CD4-positive, alpha-beta T cell treated with Interleukin-2 at 100 ng/mL for 4 hours (primary cell): ENCODE measurements at regions not wholly inside any gene's neighbourhood (a gene's known extent, or its start where the extent isn't known, plus 50 kb on each side); places are given as distances from the start of the nearest gene placed in this dataset.
"Not testable (repeated sequence)": the region's sequence is repeated elsewhere in the genome, so short reads cannot be mapped to it uniquely, and the experiment has no call there.

ENCODE experiments used
- DNase-seq: peaks from one replicate; pipeline ENCODE4 v3.0.0-alpha.2; 2020; ENCODE audit warnings: low spot score

DNA sequence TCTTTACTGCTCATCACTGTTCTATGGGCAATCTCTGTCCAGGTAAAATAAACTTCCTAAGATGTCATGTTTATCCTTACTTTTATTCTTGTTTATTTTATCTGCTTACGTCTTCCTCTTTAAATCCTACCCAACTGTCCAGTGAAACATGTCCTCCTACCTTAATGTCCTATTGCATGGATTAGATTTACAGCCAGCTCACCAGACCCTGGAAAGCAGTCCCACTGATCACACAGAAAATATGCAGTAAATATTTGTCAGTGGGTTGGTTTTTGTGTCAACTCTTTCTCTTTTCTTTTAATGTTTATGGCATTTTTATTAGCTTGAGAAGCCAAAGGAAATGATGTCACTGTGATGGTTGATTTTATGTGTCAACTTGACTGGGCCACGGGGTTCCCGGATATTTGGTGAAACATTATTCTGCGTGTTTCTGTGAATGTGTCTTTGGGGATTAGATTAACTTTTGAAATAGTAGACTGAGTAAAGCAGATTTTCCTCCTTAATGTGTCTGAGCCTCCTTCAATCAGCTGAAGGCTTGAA is 258.3 kb downstream of the SRGAP2C start:
- DNase-seq, result no peak

DNA sequence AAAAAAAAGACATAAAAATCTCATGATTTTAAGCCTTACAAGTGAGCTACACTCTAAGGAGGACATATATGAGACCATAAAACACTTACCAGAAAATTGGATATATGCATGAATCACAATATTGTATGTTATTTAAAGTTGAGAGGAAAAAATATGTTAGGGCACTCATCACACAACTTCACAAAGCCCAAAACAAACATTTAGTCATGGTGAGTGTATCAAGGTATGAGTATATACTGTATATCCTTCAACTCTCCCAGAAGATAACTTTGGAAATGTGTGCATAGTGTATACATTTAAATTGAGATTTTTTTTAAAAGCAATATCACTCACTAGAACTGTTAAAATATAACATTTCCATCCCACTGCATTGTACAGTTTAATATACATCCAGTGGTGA is 259.3 kb downstream of the SRGAP2C start:
- no peak for DNase-seq

DNA sequence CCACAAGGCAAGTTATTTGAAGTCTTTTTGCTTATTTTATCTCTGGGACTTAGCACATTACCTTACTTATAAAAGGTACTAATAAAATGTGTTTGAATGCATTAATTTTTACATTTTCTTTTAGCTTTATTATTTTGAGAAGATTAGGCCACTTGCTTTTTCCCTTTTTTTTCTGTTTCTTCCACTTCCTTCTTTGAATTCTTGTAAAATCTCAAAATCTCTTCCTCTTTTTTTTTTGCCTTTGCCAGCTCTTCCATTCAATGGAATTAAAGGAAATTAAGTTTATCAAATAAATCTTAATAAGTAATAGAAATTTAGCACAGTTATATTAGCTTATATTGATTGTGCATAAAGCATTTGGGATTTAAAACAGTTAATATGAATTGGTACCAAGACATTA is 260.9 kb downstream of the SRGAP2C start:
- DNase-seq, result no peak

DNA sequence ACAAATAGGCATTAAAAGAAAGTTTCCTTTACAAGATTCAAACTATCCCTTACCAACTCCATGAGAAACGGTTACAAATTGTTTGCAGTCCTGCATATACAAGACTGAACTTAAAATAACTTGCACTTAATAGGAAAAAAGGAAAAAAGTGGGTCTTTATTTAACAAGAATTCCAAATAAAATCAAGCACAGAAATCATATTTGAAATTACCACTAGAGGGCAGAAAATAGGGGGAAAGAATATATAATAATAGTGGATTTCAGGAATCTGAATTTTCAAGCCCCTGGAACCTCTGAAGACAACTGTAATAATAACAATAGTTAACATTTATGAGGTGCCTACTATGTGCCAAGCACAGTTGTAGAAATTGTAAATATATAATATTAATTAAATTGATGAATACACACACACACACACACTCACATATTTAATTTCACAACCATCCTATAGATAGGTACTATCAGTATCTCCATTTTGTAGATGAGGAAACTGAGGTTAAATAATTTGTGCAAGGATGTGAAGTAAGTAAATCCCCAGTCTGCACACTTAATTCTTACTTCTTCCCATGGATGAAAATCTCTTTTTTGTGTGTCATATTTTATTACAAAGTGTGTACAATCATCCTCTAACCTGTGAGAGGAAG is 262.6 kb downstream of the SRGAP2C start:
- DNase-seq, result peak; percentile 10

DNA sequence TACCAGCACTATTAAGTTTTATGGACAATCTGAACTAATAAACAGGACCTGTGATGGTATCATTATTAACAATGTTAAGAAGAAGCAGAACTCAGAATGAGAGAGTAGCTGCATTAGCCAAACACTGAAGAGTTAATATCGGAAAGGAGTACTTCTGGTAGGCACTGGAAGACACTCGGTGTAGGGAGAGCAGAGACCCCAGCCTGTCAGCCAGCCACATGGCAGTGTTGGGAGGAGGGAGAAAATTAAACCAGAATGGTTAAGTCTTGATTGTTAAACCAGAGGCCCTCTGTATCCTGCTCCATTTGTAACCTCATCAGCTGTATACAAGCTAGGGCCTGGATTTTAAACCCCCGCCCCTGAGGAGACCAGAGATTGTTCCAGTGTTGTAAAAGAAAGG is 263.3 kb downstream of the SRGAP2C start:
- not testable (repeated sequence) for DNase-seq

DNA sequence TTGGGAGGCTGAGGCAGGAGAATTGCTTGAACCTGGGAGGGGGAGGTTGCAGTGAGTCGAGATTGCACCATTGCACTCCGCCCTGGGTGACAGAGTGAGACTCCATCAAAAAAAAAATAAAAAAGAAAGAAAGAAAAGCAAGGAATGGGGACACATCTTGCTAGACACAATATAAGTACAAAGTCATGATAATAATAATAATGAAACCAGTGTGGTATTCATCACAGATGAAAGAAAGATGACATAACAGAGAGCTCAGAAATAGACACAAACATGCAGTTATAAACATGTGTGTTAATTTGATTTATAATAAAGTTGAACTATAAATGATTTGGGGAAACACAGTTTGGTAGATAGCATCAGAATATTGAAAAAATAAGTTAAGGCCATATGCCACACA is 264.1 kb downstream of the SRGAP2C start:
- no peak for DNase-seq

DNA sequence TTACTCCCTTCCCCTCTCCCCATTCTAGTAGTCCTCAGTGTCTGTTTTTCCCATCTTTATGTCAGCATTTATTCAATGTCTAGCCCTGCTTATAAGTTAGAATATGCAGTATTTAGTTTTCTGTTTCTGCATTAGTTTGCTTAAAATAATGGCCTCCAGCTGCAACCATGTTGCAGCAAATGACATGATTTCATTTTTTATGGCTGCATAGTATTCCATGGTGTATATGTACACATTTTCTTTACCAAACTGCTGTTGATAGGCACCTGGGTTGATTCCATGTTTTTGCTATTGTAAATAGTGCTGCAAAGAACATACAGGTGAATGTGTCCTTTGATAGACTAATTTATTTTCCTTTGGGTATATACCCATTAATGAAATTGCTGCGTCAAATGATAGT is 267.7 kb downstream of the SRGAP2C start:
- DNase-seq, result no peak

DNA sequence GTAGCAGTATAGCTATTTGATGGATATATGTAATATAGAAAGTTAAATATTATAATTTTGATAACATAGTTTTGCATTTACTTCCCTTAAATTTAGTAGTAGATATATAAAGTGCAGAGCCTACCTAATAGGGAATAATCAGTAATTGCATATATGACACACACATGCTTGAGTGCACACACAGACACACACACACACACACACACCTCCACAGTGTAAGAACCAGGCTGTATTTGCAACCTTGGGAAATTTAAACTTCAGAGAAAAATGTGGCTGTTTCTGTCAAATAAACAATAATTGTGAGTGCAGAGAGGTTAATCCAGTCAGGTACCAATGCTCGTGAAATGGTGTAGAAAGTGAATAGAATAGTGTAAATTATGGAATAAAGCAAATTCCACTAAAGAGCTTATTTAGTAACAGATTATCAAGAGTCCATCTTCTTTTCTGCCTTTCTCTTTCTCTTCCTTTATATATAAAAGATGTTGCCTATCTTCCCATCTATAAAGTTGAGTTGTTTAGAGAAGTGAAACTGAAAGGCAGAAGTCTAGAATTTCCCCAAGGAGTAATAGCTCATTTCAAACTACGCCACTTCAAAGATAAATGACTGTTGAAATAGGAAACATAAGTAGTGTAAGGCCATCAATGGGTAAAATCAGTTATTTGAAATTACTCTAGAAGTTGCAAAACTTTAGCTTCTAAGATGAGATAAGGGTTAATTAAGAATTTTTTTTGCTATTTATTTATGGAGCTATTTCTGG is 273.7 kb downstream of the SRGAP2C start:
- peak; percentile 47 for DNase-seq

DNA sequence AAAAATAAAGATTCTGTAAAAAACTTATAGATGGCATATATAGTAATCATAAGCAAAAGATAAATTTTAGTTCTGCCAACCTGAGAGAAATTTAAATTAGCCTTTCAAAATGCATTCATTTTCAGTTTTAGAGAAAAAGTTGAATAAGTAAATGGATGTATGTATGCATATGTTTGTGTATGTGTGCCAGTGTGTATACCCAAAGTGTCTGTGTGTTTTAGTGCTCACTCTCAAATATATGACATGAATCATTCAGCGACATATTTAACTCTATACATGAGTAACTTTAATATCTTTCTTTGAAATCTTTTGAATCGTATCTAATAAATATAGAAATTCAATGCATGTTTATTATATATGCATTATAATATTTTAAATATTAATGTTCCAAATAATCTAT is 274.5 kb downstream of the SRGAP2C start:
- no peak for DNase-seq

DNA sequence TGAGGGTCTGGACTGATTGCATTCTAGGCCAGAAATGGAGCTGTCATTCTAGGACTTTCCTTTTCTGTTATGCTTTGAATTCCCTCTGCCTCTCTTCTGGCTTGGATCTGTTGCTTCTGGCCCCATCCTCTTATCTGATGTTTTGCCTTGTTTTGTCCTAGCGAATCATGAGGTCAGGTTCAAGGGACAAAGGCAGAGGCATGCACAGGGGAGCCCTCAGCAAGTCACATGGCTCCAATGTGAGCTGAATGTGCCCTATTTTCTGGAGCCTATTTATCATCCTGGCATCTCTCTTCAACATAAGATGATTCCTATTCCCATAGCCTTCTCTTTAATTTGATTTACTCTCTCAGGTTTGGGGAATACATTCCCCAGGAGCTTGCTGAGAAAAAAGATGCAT is 284.6 kb downstream of the SRGAP2C start:
- DNase-seq, result not testable (repeated sequence)

DNA sequence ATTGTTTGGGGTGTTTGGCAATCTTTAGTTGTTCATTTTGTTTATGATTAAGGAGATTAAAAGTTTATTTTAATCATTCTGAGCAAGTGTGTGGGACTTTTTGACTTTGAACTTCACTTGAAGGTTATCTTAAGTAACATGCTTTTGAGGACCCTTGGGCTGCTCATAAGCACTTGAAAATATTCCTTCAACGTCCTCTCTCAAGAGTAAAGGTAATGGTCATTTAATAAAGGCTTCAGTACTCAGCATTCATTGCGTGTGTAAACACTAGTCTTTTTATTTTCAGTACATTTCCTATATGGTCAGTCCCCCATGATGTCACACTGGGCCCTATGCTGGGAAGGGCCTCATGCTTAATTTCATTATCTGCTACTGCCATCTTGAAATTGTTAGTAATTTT is 285.6 kb downstream of the SRGAP2C start:
- DNase-seq, result not testable (repeated sequence)

DNA sequence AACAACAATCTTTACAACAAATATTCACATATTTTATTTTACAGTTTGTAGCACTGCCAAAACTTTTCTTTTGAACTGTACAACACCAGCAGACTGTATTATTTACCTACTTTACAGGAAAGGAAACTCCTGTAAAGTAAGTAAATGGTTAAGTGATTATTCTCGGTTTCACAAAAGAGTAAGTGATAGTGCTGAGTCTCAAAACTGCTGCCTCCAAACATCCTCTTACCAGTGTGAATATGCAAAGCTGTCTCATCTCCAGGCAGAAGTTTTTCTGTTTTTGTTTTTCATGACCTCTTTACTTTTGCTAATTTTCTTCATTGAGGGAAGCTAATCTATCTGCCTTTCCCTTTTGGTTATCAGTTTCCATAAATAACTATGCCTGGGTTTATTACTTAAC is 286.7 kb downstream of the SRGAP2C start:
- no peak for DNase-seq

DNA sequence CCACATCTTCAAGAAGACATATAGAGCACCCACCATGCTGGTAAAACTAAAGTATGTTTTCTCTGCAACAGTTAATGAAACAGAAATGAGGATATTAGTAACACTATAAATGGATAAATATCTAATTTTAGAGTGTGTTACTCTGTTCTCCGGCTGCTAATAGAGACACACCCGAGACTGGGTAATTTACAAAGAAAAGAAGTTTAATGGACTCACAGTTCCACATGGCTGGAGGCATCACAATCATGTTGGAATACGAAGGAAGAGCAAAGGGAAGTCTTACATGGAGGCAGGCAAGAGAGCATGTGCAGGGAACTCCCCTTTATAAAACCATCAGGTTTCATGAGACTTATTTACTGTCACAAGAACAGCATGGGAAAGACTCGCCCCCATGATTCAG is 287.2 kb downstream of the SRGAP2C start:
- DNase-seq, result no peak

DNA sequence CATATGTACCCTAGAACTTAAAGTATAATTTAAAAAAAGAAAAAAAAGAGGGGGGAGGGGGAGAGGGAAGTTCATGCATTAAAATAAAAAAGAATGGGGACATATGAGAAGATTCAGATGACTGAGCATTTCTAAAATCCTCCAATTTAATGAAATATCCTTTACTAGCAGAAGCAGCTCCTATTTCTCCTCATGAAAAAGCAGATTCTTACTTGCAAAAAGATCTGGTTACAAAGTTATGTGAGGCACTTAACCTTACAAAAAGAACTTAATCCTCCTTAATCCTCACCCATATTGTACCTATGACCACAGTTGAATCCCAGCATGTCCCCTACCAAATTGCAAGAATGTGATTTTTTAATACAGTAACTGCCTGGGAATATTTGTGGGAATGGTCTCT is 298.5 kb downstream of the SRGAP2C start:
- no peak for DNase-seq

DNA sequence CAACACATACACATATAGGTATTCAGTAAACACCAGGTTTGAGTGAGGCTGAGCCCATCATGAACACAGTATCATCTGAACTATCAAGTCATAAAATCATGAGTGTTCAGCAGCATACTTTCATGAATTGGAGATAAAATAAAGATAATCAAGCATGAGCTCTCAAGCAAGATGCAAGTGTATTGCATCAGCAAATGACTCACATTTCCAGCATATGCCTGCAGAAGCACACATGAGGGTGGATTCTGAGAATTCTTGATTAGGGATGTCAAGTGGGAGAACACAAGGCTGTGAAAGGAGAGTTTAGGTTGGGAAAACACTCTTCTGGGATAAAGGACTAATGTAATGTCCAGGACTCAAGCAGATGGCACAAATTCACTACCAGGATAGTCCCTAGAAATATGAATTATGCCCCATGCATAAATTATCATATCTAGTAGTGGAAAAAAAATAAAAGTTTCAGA is 299.2 kb downstream of the SRGAP2C start:
- no peak for DNase-seq

DNA sequence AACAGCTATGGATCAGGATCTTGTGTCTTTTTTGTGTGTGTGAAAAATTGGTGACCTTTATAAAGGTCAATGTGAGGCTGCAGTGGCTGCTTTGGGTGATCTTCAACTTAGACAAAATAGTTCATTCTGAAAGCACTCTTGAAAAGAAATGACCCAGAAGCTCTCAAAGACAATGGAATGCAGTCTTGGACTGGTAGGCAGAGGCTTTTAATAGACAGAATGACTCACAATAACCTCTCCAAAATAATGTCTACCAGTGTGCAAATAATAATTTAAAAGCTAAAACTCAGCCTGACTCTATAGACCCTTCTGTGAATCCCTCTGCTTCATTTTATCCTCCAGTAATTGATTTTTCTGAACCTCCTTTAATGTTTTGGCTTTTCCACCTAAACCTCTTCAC is 310.0 kb downstream of the SRGAP2C start:
- DNase-seq, result not testable (repeated sequence)

DNA sequence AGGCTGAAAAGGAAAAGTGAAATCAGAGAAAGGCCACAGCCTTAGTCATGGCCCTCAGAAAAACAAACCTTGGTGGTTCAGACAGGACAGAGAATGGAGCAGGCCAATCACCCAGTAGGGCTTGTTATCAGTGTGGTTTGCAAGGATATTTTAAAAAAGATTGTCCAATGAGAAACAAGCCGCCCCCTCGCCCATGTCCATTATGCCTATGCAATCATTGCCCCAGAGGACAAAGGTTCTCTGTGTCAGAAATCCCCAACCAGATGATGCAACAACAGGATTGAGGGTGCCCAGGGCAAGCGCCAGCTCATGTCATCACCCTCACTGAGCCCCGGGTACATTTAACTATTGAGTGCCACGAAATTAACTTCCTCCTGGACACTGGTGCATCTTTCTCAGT is 326.7 kb downstream of the SRGAP2C start:
- not testable (repeated sequence) for DNase-seq

DNA sequence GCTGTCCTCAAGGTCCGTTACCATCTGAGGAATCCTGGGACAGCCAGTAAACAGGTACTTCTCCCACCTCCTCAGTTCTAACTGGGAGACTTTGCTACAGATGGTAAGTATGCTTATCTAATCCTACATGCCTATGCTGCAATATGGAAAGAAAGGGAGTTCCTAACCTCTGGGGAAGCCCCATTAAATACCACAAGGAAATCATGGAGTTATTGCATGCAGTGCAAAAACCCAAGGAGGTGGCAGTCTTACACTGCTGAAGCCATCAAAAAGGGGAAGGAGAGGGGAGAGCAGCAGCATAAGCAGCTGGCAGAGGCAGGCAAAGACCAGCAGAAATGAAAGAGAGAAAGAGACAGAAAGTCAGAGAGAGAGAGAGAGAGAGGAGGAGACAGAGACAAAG is 327.1 kb downstream of the SRGAP2C start:
- not testable (repeated sequence) for DNase-seq

DNA sequence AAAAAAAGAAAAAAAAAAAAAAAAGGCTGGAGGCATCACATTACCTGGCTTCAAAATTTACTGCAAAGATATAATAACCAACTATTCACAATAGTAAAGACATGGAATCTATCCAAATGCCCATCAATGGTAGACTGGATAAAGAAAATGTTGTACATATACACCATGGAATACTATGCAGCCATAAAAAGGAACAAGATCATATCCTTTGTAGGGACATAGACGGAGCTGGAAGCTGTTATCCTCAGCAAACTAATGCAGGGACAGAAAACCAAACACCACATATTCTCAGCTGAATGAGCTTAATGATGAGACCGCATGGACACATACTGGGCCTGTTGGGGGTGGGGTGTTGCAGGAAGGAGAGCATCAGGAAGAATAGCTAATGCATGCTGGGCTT is 330.5 kb downstream of the SRGAP2C start:
- no peak for DNase-seq

DNA sequence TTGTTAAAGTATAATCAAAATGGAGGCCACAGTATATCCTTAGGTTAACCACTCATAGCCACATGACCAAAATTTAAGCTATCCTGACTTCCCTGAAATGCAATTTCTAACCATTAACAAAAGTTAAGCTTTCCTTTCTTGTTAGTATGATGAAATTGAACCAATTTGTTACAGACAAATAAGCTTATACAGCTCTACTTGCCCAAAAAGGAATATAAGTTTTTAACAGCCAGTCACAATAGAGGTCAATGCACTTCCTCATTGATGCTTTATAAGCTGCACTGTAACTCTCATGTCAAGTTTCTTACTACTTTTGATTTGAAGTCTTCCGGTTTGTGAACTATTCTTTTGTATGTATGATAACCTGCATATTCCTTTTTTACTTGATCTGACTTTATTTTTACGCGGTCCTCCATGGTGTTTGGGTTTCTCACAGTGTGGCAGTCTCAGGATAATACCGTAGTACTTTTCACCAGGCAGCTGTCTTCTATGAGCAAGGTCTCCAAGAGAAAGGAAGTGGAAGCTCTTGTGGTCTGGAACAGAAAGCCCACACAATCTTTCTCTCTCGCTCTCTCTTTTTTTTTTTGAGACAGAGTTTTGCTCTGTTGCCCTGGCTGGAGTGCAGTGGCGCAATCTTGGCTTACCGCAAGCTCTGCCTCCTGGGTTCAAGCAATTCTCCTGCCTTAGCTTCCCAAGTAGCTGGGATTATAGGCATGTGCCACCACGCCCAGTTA is 331.6 kb downstream of the SRGAP2C start:
- DNase-seq, result peak; percentile 50

DNA sequence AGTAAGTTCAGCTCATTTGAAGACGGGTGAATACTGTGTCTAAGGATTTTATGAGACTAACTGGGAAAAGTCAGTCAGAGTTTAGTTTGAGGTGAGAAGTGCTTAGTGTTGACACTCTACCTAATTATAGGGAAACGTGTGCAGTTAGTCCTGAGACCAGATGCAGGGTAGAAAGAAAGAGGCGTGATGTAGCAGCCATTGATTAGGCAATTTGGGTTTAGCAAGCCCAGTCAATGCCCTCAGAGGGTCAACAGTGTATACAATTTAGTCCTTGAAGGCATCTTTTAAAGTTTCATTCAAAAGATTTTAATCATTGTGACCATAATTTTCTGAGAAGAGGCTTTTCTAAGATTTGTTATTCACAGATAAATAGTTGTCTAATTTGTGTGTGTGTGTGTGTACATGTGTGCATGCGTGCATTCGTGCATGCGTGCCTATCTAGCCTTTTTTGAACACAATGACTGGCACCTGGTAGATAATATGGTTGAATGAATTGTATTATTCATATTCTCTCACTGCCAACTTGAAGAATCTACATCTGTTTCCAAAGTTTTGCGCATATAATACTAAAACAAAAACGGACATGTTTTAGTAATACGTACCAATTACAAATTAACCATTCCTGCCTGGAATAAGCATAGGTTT is 332.9 kb downstream of the SRGAP2C start:
- no peak for DNase-seq

DNA sequence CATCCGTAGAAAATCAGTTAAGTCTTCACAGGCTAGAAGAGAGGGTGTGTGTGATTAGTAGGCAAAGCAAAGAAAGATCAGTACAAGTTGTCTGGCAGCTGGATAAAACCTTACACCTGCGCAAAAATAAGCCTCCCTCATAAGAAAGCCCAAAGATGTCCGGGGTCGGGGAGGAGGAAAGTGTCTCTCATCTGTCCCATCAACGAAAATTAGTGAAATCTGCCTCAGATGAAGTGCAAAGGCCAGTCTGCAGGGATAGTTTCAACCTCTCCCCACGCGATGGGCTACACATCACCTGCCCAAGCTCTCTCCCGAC is 333.9 kb downstream of the SRGAP2C start:
- no peak for DNase-seq
